SH-SY5Y (cell line): ENCODE measurements at regions not wholly inside any gene's neighbourhood (a gene's known extent, or its start where the extent isn't known, plus 50 kb on each side); places are given as distances from the start of the nearest gene placed in this dataset.

Experiments used
- GATA2 ChIP-seq: IDR thresholded peaks from 2 replicates; pipeline ENCODE4 v1.6.1; 2011; ENCODE audit warnings: mild to moderate bottlenecking, low read depth, low read length
- GATA3 ChIP-seq: IDR thresholded peaks from 2 replicates; pipeline ENCODE4 v1.6.1; 2011; ENCODE audit warnings: low read depth, mild to moderate bottlenecking, low read length, moderate library complexity

DNA sequence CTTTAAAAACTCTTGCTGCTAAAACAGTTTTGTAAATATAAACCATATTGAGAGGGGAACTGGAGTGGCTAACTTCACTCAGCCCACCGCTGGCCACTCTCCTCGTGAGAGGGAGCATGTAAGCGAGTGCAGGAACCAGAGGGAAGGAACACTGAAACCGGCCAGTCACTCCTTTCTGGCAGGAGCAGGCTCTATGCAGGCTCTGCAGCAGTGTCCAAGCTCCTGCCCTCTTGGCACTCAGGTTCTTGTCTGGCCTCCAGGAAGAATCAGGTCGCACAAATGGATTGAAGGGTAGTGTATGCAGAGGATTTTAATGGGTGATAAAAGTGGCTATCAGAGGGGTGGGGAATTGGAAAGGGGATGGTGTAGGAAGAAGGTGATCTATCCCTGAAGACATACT, 157.7 kb downstream of the TMX3 start:
- no peak for TF ChIP-seq GATA2
- no peak for TF ChIP-seq GATA3
